Testis (tissue), 2 donors: ENCODE measurements at regions not wholly inside any gene's neighbourhood (a gene's known extent, or its start where the extent isn't known, plus 50 kb on each side); places are given as distances from the start of the nearest gene placed in this dataset.

Source experiments
- DNase-seq: peaks from one replicate; pipeline ENCODE4 v3.0.0-alpha.2; 2019
- H3K27ac ChIP-seq, 2 donors: fragments of 200-600 bp; sonication (generic); one replicate each; pipeline ENCODE4 v1.5.1; 2019
- H3K27me3 ChIP-seq: fragments of 200-600 bp; sonication (generic); one replicate; pipeline ENCODE4 v1.5.1; 2019
- H3K36me3 ChIP-seq: fragments of 200-600 bp; sonication (generic); one replicate; pipeline ENCODE4 v1.5.1; 2017; ENCODE audit warnings: low read depth; ENCODE audit errors: missing control alignments
- H3K4me1 ChIP-seq: fragments of 200-600 bp; sonication (generic); one replicate; pipeline ENCODE4 v1.5.1; 2019
- H3K4me3 ChIP-seq, 2 donors: fragments of 200-600 bp; sonication (generic); one replicate each; pipeline ENCODE4 v1.5.1; 2017 to 2019
- H3K9me3 ChIP-seq: fragments of 200-600 bp; sonication (generic); one replicate; pipeline ENCODE4 v1.5.1; 2017
- CTCF ChIP-seq, 3 experiments: fragments of 450-650 bp in 2 of 3; fragments of 200-600 bp in 1 of 3; sonication (generic) in 1 of 3; IDR thresholded peaks; one replicate each; pipeline ENCODE4 v1.5.1; 2016 to 2019; ENCODE audit warnings: antibody characterized with exemption in 3 of 3, mild to moderate bottlenecking in 2 of 3, moderate library complexity in 1 of 3
- POLR2A ChIP-seq: fragments of 450-650 bp; IDR thresholded peaks from one replicate; pipeline ENCODE4 v1.6.1; 2017; ENCODE audit warnings: antibody characterized with exemption, mild to moderate bottlenecking, moderate library complexity
- WGBS, 2 donors: methylation state at CpG; one replicate each; pipeline ENCODE4 v1.1.5; 2018; 5-methylcytosine and 5-hydroxymethylcytosine counted together
- intact Hi-C: fragments of 100-400 bp; cut with DNase I; formaldehyde crosslinking; loops from one replicate; pipeline ENCODE4 v1.15.1; 2023; ENCODE audit warnings: low total_unique reads

GRCh38 chr18:57214976-57215375 is 68.1 kb downstream of the BOD1L2 start:
- Histone ChIP-seq H3K36me3 (no peaks in the 10 kb centered on the region), H3K27ac (no peak overlapping the region), H3K27me3 (no peaks in the 10 kb centered on the region), H3K4me3 (no peak overlapping the region), H3K9me3 (no peaks in the 10 kb centered on the region), H3K4me1 (no peaks in the 10 kb centered on the region)
- TF ChIP-seq CTCF (IDR thresholded peaks at IDR 0.05) (no peak), POLR2A (no peak)
- intact Hi-C loops, result no loop called here
- 96 to 98% methylated on average over 3 of the region's 3 CpGs for WGBS, 2 donors
- no peak for DNase-seq

- Histone ChIP-seq H3K27me3 (no peaks in the 10 kb centered on the region), H3K4me1 (no peaks in the 10 kb centered on the region), H3K9me3 (no peaks in the 10 kb centered on the region), H3K36me3 (no peaks in the 10 kb centered on the region), H3K4me3 (no peak overlapping the region), H3K27ac (no peak overlapping the region)
- intact Hi-C loops, result no loop called here
- TF ChIP-seq CTCF (IDR thresholded peaks at IDR 0.05), result no peak
- TF ChIP-seq POLR2A, result no peak
- DNase-seq, result no peak
- WGBS, 2 donors, result 86 to 89% methylated on average over 6 of the region's 6 CpGs
These were observed 71.4 kb downstream of the BOD1L2 start for GRCh38 chr18:57218281-57218680.

- intact Hi-C loops, result no loop called here
- Histone ChIP-seq H3K36me3 (no peaks in the 10 kb centered on the region), H3K9me3 (no peaks in the 10 kb centered on the region), H3K4me3 (no peak overlapping the region), H3K4me1 (no peaks in the 10 kb centered on the region), H3K27me3 (no peaks in the 10 kb centered on the region), H3K27ac (no peak overlapping the region)
- TF ChIP-seq POLR2A (no peak), CTCF (IDR thresholded peaks at IDR 0.05) (no peak)
- no peak for DNase-seq
These were observed 73.1 kb downstream of the BOD1L2 start for GRCh38 chr18:57219964-57220363.

DNA sequence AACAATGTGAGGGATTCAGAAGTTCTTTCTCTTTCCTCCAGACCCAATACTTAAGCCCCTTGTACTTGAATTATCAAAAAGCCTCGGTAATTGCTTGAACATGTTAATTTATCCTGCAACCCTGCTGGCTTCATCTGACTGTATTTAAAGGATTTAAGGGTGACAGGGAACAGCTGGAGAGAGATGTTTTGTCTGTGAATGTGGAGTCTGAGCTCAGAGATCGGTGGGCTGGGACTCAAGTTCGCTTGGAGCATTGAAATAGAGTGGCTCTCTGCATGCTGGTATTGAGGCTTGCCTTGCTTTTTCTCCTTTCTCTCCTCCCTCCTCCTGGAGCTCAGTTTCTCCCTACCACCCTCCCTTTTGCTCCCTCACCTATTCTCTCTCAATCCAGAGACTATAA is 73.6 kb downstream of the BOD1L2 start:
- Histone ChIP-seq H3K4me3 (no peak overlapping the region), H3K36me3 (no peaks in the 10 kb centered on the region), H3K9me3 (no peaks in the 10 kb centered on the region), H3K4me1 (no peaks in the 10 kb centered on the region), H3K27ac (no peak overlapping the region), H3K27me3 (no peaks in the 10 kb centered on the region)
- WGBS, 2 donors, result 17 to 18% methylated on average over 3 of the region's 3 CpGs
- intact Hi-C loops, result no loop called here
- TF ChIP-seq CTCF (IDR thresholded peaks at IDR 0.05) (no peak), POLR2A (no peak)
- no peak for DNase-seq

- TF ChIP-seq CTCF (IDR thresholded peaks at IDR 0.05) (no peak), POLR2A (no peak)
- no peak overlapping the region for H3K27ac ChIP-seq
- 49 to 61% methylated on average over 9 of the region's 9 CpGs for WGBS, 2 donors
These were observed 74.1 kb downstream of the BOD1L2 start for GRCh38 chr18:57220930-57221483.

More at GRCh38 chr18:57220930-57221483, 74.1 kb downstream of the BOD1L2 start:
- no peaks in the 10 kb centered on the region for H3K27me3 ChIP-seq
- DNase-seq, result no peak
- H3K9me3 ChIP-seq, result no peaks in the 10 kb centered on the region
- intact Hi-C loops, result no loop called here
- no peaks in the 10 kb centered on the region for H3K36me3 ChIP-seq
- H3K4me3 ChIP-seq, result no peak overlapping the region
- no peaks in the 10 kb centered on the region for H3K4me1 ChIP-seq
